MM.1S (cell line): ENCODE measurements at regions not wholly inside any gene's neighbourhood (a gene's known extent, or its start where the extent isn't known, plus 50 kb on each side); places are given as distances from the start of the nearest gene placed in this dataset.

Source experiments
- DNase-seq: peaks from one replicate; pipeline ENCODE4 v3.0.0-alpha.2; 2015
- H2AFZ ChIP-seq: fragments of 300-600 bp; sonication (generic); 2 replicates; pipeline ENCODE4 v1.6.0; 2016; ENCODE audit warnings: antibody characterized with exemption, low read length
- H3F3A ChIP-seq: fragments of 300-600 bp; sonication (generic); 2 replicates; pipeline ENCODE4 v1.6.1; 2016; ENCODE audit warnings: mild to moderate bottlenecking, antibody characterized with exemption, low read length, moderate library complexity, mixed read lengths; ENCODE audit not compliant: insufficient read depth
- H3K27ac ChIP-seq: fragments of 300-600 bp; sonication (generic); 2 replicates; pipeline ENCODE4 v1.5.1; 2016; ENCODE audit warnings: mild to moderate bottlenecking, low read length
- H3K27me3 ChIP-seq: fragments of 300-600 bp; sonication (generic); replicated peaks from 2 replicates; pipeline ENCODE4 v1.6.0; 2016; ENCODE audit warnings: low read length; ENCODE audit not compliant: insufficient read depth
- H3K36me3 ChIP-seq: fragments of 300-600 bp; sonication (generic); replicated peaks from 2 replicates; pipeline ENCODE4 v1.6.1; 2016; ENCODE audit warnings: mild to moderate bottlenecking, low read length, mixed read lengths; ENCODE audit not compliant: insufficient read depth
- H3K4me1 ChIP-seq: fragments of 300-600 bp; sonication (generic); 2 replicates; pipeline ENCODE4 v1.6.1; 2016; ENCODE audit warnings: low read length, mixed read lengths
- H3K4me2 ChIP-seq: fragments of 300-600 bp; sonication (generic); 2 replicates; pipeline ENCODE4 v1.6.0; 2016; ENCODE audit warnings: low read depth, low read length
- H3K4me3 ChIP-seq: fragments of 300-600 bp; sonication (generic); 2 replicates; pipeline ENCODE4 v1.5.1; 2016; ENCODE audit warnings: low read length, mixed read lengths
- H3K79me2 ChIP-seq: fragments of 300-600 bp; sonication (generic); 2 replicates; pipeline ENCODE4 v1.6.1; 2016; ENCODE audit warnings: mixed run types, low read length, mixed read lengths
- H3K9ac ChIP-seq: fragments of 300-600 bp; sonication (generic); 2 replicates; pipeline ENCODE4 v1.6.1; 2016; ENCODE audit warnings: low read length, mixed read lengths
- H3K9me2 ChIP-seq: fragments of 300-600 bp; sonication (generic); replicated peaks from 2 replicates; pipeline ENCODE4 v1.6.1; 2016; ENCODE audit warnings: mild to moderate bottlenecking, low read length, mixed read lengths; ENCODE audit not compliant: insufficient read depth
- H3K9me3 ChIP-seq: fragments of 300-600 bp; sonication (generic); replicated peaks from 2 replicates; pipeline ENCODE4 v1.6.1; 2016; ENCODE audit warnings: mild to moderate bottlenecking, low read length, mixed read lengths; ENCODE audit not compliant: insufficient read depth
- H4K20me1 ChIP-seq: fragments of 300-600 bp; sonication (generic); 2 replicates; pipeline ENCODE4 v1.6.1; 2016; ENCODE audit warnings: mild to moderate bottlenecking, low read length, moderate library complexity, mixed read lengths; ENCODE audit not compliant: insufficient read depth
- CTCF ChIP-seq: fragments of 300-600 bp; sonication (generic); IDR thresholded peaks from 2 replicates; pipeline ENCODE4 v1.5.1; 2016; ENCODE audit warnings: antibody characterized with exemption, low read length, mixed read lengths
- EZH2 ChIP-seq: fragments of 300-600 bp; sonication (generic); optimal IDR thresholded peaks from 2 replicates; pipeline ENCODE3; 2017; ENCODE audit warnings: low read depth, mild to moderate bottlenecking, antibody characterized with exemption, low read length, mixed read lengths
- EZH2phosphoT487 ChIP-seq: fragments of 300-600 bp; sonication (generic); IDR thresholded peaks from 2 replicates; pipeline ENCODE4 v1.6.1; 2018; ENCODE audit warnings: antibody characterized with exemption, low read length

- Histone ChIP-seq H3K4me3 (no peak overlapping the region), H2AFZ (no peak overlapping the region), H3K27ac (no peak overlapping the region), H3K9me3 (no peaks in the 10 kb centered on the region), H4K20me1 (no peaks in the 10 kb centered on the region), H3K4me1 (no peaks in the 10 kb centered on the region), H3F3A (no peaks in the 10 kb centered on the region), H3K79me2 (no peaks in the 10 kb centered on the region), H3K9me2 (no peaks in the 10 kb centered on the region; the same call in 1 of the 2 replicates), H3K36me3 (no peaks in the 10 kb centered on the region), H3K9ac (no peak overlapping the region), H3K4me2 (no peak overlapping the region), H3K27me3 (no peaks in the 10 kb centered on the region)
- TF ChIP-seq EZH2 (no peak), CTCF (no peak), EZH2phosphoT487 (no peak)
- DNase-seq, result no peak
Measured at GRCh38 chr13:105410602-105411001, 1124.9 kb downstream of the EFNB2 start.

- no peak for TF ChIP-seq CTCF
- TF ChIP-seq EZH2, result no peak
- TF ChIP-seq EZH2phosphoT487, result no peak
- H3K9ac ChIP-seq, result no peak overlapping the region
- no peaks in the 10 kb centered on the region for H3K9me2 ChIP-seq
Measured at GRCh38 chr13:105406551-105406950, 1128.9 kb downstream of the EFNB2 start.

GRCh38 chr13:105403086-105403485 lies 1132.4 kb downstream of the EFNB2 start:
- Histone ChIP-seq H3K36me3 (no peaks in the 10 kb centered on the region), H3K9me3 (no peaks in the 10 kb centered on the region), H4K20me1 (no peaks in the 10 kb centered on the region), H3K9ac (no peak overlapping the region), H3K4me1 (no peaks in the 10 kb centered on the region), H3K4me3 (no peak overlapping the region), H3K9me2 (no peaks in the 10 kb centered on the region), H3F3A (no peaks in the 10 kb centered on the region), H2AFZ (no peak overlapping the region), H3K79me2 (no peaks in the 10 kb centered on the region), H3K4me2 (no peak overlapping the region), H3K27me3 (no peaks in the 10 kb centered on the region), H3K27ac (no peak overlapping the region)
- DNase-seq, result no peak
- TF ChIP-seq EZH2, result no peak
- no peak for TF ChIP-seq EZH2phosphoT487
- TF ChIP-seq CTCF, result no peak

More at GRCh38 chr13:105406551-105406950, 1128.9 kb downstream of the EFNB2 start:
- Histone ChIP-seq H3K27ac (no peak overlapping the region), H3F3A (no peaks in the 10 kb centered on the region), H3K4me3 (no peak overlapping the region), H4K20me1 (no peaks in the 10 kb centered on the region), H3K9me3 (no peaks in the 10 kb centered on the region), H3K36me3 (no peaks in the 10 kb centered on the region), H3K27me3 (no peaks in the 10 kb centered on the region), H2AFZ (no peak overlapping the region), H3K79me2 (no peaks in the 10 kb centered on the region), H3K4me2 (no peak overlapping the region), H3K4me1 (no peaks in the 10 kb centered on the region)
- DNase-seq, result no peak
